K562 (cell line): ENCODE measurements at regions not wholly inside any gene's neighbourhood (a gene's known extent, or its start where the extent isn't known, plus 50 kb on each side); places are given as distances from the start of the nearest gene placed in this dataset.

Experiments
- ATAC-seq: fragments of 200-7000 bp; cut with Tn5 transposase; 3 replicates; pipeline ENCODE4 v1.9.1; 2020; ENCODE audit warnings: moderate library complexity
- BruUV-seq: library from RNA; stranded (reverse); fragments of 400-500 nt; replicated peaks from 2 replicates; lab custom pipeline; 2021; lab: Mats Ljungman, UMichigan
- CTCF ChIA-PET: fragments of 300-600 bp; formaldehyde crosslinking; extraction: SDS; loops from one replicate; lab custom pipeline; 2021; ENCODE audit warnings: low intra/inter-chr PET ratio; lab: Yijun Ruan, JAX
- POLR2A ChIA-PET: fragments of 300-600, 350-650 bp; sonication (Branson Sonifier 250); formaldehyde crosslinking; extraction: SDS; loops from one replicate; lab custom pipeline; 2021; ENCODE audit warnings: antibody characterized with exemption, inconsistent platforms; lab: Yijun Ruan, JAX
- DNase-seq, 4 experiments: peaks; one replicate each; pipeline versions ENCODE4 v3.0.0 to v3.0.0-alpha.2; 2011 to 2018; ENCODE audit warnings: low spot score in 3 of 4, mixed read lengths in 3 of 4; ENCODE audit errors: extremely low read depth in 1 of 4
- FAIRE-seq: peaks from 2 replicates; lab custom pipeline; 2011; peaks lifted over from hg19 to GRCh38; lab: Jason Lieb, UNC
- H2AFZ ChIP-seq: 2 replicates; pipeline ENCODE4 v1.6.0; 2011; ENCODE audit warnings: low read depth, low read length, control low read depth, inconsistent platforms
- H3K27ac ChIP-seq: fragments of 200-600 bp; 3 replicates; pipeline ENCODE4 v1.8.0; 2011; ENCODE audit warnings: low read depth, mild to moderate bottlenecking, control low read depth, inconsistent platforms, low read length, moderate library complexity, mixed read lengths; ENCODE audit errors: extremely low read depth
- H3K27me3 ChIP-seq, 2 experiments: fragments of 300-600 bp in 1 of 2; 2 replicates in 1 of 2; 3 replicates in 1 of 2; pipeline versions ENCODE4 v1.6.0 to v1.8.0; 2011; ENCODE audit warnings: inconsistent platforms in 2 of 2, low read length in 2 of 2, mild to moderate bottlenecking in 1 of 2, mixed read lengths in 1 of 2, moderate library complexity in 1 of 2; ENCODE audit not compliant: control insufficient read depth in 2 of 2, insufficient read depth in 2 of 2
- H3K36me3 ChIP-seq: fragments of 300-600 bp; 3 replicates; pipeline ENCODE4 v1.8.0; 2011; ENCODE audit warnings: mild to moderate bottlenecking, low read length, inconsistent platforms; ENCODE audit not compliant: control insufficient read depth, insufficient read depth
- H3K4me1 ChIP-seq, 2 experiments: fragments of 200-600 bp in 1 of 2; replicated peaks in 1 of 2; 2 replicates in 1 of 2; 3 replicates in 1 of 2; pipeline versions ENCODE4 v1.5.1 to v1.8.0; 2011; ENCODE audit warnings: inconsistent platforms in 2 of 2, low read length in 2 of 2, mild to moderate bottlenecking in 1 of 2, mixed read lengths in 1 of 2, moderate library complexity in 1 of 2; ENCODE audit not compliant: control insufficient read depth in 2 of 2, insufficient read depth in 2 of 2
- H3K4me2 ChIP-seq: 2 replicates; pipeline ENCODE4 v1.6.1; 2011; ENCODE audit warnings: low read length, control low read depth, inconsistent platforms, mixed read lengths; ENCODE audit not compliant: insufficient read depth
- H3K4me3 ChIP-seq: fragments of 200-600 bp; sonication (generic), shearing (Covaris generic); 2 replicates; pipeline ENCODE4 v1.5.1; 2016; ENCODE audit warnings: control low read depth, inconsistent platforms
- H3K79me2 ChIP-seq: fragments of 200-600 bp; 3 replicates; pipeline ENCODE4 v1.8.0; 2011; ENCODE audit warnings: low read length, inconsistent platforms; ENCODE audit not compliant: control insufficient read depth, insufficient read depth
- H3K9ac ChIP-seq, 2 experiments: 2 replicates each; pipeline versions ENCODE4 v1.6.0 to v1.6.1; 2011; ENCODE audit warnings: low read depth in 2 of 2, low read length in 2 of 2, control low read depth in 1 of 2, inconsistent platforms in 1 of 2, mild to moderate bottlenecking in 1 of 2, mixed read lengths in 1 of 2; ENCODE audit not compliant: insufficient read depth in 1 of 2
- H3K9me1 ChIP-seq: one replicate; pipeline ENCODE4 v1.6.0; 2011; ENCODE audit warnings: inconsistent platforms, mild to moderate bottlenecking, low read length, moderate library complexity; ENCODE audit not compliant: control insufficient read depth, insufficient read depth
- H3K9me3 ChIP-seq: replicated peaks from 2 replicates; pipeline ENCODE4 v1.5.1; 2011; ENCODE audit warnings: low read depth, low read length, inconsistent platforms; ENCODE audit not compliant: control insufficient read depth, insufficient read depth
- H4K20me1 ChIP-seq: replicated peaks from 2 replicates; pipeline ENCODE4 v1.6.1; 2011; ENCODE audit warnings: low read length, inconsistent platforms, mixed read lengths; ENCODE audit not compliant: control insufficient read depth, insufficient read depth
- MNT ChIP-seq, 2 experiments: fragments of 450-650 bp; conservative IDR thresholded peaks; 2 replicates each; pipeline ENCODE4 v1.6.1; 2017; ENCODE audit warnings: mild to moderate bottlenecking in 2 of 2, moderate library complexity in 2 of 2
- NR2C1 ChIP-seq, 2 experiments: fragments of 450-650 bp; IDR thresholded peaks; 2 replicates each; pipeline ENCODE4 v1.6.1; 2017; ENCODE audit warnings: mild to moderate bottlenecking in 2 of 2, antibody characterized with exemption in 1 of 2, inconsistent platforms in 1 of 2, missing compliant biosample characterization in 1 of 2, missing genetic modification characterization in 1 of 2
- NUFIP1 ChIP-seq: fragments of 450-650 bp; IDR thresholded peaks from 2 replicates; pipeline ENCODE4 v1.6.1; 2018; ENCODE audit not compliant: partially characterized antibody
- SMC3 ChIP-seq: conservative IDR thresholded peaks from 2 replicates; pipeline ENCODE4 v1.6.1; 2011; ENCODE audit warnings: low read depth, low read length, improper control_type of control experiment; ENCODE audit not compliant: insufficient read depth
- ZNF121 ChIP-seq: sonication (generic); formaldehyde crosslinking; conservative IDR thresholded peaks from 2 replicates; pipeline ENCODE4 v1.8.0; 2022; ENCODE audit warnings: missing genetic modification reagents
- WGBS: fragments of 100-300 bp; shearing (Covaris generic); methylation state at CpG from one replicate; pipeline ENCODE4 v1.1.6; 2016; ENCODE audit warnings: low coverage, mixed read lengths; ENCODE audit not compliant: insufficient coverage; ENCODE audit errors: missing lambda C conversion rate; 5-methylcytosine and 5-hydroxymethylcytosine counted together
- in situ Hi-C: fragments of 300-500 bp; cut with MboI; formaldehyde crosslinking; loops from 4 replicates; pipeline ENCODE4 v1.15.0; 2018; ENCODE audit warnings: inconsistent platforms, mixed read lengths
- intact Hi-C: fragments of 100-400 bp; cut with micrococcal nuclease; formaldehyde crosslinking; loops from 2 replicates; pipeline ENCODE4 v1.14.2; 2022
- TF ChIP-seq, protein P1 (sequence below): IDR thresholded peaks from 2 replicates; pipeline ENCODE4 v1.6.1; 2011; ENCODE audit not compliant: insufficient read length; ENCODE audit errors: extremely low read depth
- TF ChIP-seq, protein P2 (sequence below), 2 experiments: IDR thresholded peaks; 2 replicates each; pipeline ENCODE4 v1.6.1; 2012; ENCODE audit warnings: improper control_type of control experiment in 2 of 2, low read depth in 2 of 2, low read length in 2 of 2, borderline replicate concordance in 1 of 2
- TF ChIP-seq, protein P3 (sequence below): fragments of 450-650 bp; IDR thresholded peaks from 2 replicates; pipeline ENCODE4 v1.6.1; 2016
- TF ChIP-seq, protein P4 (sequence below): sonication (generic); formaldehyde crosslinking; IDR thresholded peaks from 2 replicates; pipeline ENCODE4 v1.4.0; 2020; ENCODE audit warnings: mild to moderate bottlenecking, missing genetic modification reagents

GRCh38 chr16:62254847-62255246 is 218.6 kb upstream of the CDH8 start (continued):
- TF ChIP-seq, protein P1, sequence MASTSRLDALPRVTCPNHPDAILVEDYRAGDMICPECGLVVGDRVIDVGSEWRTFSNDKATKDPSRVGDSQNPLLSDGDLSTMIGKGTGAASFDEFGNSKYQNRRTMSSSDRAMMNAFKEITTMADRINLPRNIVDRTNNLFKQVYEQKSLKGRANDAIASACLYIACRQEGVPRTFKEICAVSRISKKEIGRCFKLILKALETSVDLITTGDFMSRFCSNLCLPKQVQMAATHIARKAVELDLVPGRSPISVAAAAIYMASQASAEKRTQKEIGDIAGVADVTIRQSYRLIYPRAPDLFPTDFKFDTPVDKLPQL, result no peak

DNA sequence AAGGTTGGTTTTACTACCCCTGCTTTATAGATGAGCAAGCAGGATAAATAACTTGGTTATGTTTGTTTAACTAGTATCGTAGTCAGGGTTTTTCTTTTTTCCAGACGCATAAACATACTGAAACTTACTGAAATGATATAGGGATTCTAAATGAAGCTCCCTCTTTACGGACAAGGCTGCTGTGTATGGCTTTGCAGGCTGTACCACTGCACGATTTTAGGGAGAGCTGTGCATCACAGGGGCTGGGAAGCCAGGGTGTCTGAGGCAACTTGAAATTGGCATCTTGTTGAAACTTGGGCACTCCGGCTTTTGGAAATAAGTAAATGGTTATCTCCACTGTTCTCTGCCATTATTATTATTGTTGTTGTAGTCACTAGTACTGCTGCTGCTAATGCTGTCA is 218.1 kb upstream of the CDH8 start:
- intact Hi-C loops, result no loop called here
- TF ChIP-seq ZNF121 (CRISPR knock-in tag), result no peak
- TF ChIP-seq NR2C1 (IDR thresholded peaks at IDR 0.05), result no peak
- TF ChIP-seq NR2C1 (tag; IDR thresholded peaks at IDR 0.05), result no peak
- TF ChIP-seq SMC3, result no peak
- TF ChIP-seq, protein P2, sequence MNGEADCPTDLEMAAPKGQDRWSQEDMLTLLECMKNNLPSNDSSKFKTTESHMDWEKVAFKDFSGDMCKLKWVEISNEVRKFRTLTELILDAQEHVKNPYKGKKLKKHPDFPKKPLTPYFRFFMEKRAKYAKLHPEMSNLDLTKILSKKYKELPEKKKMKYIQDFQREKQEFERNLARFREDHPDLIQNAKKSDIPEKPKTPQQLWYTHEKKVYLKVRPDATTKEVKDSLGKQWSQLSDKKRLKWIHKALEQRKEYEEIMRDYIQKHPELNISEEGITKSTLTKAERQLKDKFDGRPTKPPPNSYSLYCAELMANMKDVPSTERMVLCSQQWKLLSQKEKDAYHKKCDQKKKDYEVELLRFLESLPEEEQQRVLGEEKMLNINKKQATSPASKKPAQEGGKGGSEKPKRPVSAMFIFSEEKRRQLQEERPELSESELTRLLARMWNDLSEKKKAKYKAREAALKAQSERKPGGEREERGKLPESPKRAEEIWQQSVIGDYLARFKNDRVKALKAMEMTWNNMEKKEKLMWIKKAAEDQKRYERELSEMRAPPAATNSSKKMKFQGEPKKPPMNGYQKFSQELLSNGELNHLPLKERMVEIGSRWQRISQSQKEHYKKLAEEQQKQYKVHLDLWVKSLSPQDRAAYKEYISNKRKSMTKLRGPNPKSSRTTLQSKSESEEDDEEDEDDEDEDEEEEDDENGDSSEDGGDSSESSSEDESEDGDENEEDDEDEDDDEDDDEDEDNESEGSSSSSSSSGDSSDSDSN (IDR thresholded peaks at IDR 0.05; ENCODE audit: borderline replicate concordance in 1 of 2, low read depth in 2 of 2, low read length in 2 of 2), result no peak
- no peak for TF ChIP-seq MNT (conservative IDR thresholded peaks at IDR 0.05)
- TF ChIP-seq, protein P3, sequence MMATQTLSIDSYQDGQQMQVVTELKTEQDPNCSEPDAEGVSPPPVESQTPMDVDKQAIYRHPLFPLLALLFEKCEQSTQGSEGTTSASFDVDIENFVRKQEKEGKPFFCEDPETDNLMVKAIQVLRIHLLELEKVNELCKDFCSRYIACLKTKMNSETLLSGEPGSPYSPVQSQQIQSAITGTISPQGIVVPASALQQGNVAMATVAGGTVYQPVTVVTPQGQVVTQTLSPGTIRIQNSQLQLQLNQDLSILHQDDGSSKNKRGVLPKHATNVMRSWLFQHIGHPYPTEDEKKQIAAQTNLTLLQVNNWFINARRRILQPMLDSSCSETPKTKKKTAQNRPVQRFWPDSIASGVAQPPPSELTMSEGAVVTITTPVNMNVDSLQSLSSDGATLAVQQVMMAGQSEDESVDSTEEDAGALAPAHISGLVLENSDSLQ, result no peak
- no peak for TF ChIP-seq NUFIP1
- TF ChIP-seq, protein P4, sequence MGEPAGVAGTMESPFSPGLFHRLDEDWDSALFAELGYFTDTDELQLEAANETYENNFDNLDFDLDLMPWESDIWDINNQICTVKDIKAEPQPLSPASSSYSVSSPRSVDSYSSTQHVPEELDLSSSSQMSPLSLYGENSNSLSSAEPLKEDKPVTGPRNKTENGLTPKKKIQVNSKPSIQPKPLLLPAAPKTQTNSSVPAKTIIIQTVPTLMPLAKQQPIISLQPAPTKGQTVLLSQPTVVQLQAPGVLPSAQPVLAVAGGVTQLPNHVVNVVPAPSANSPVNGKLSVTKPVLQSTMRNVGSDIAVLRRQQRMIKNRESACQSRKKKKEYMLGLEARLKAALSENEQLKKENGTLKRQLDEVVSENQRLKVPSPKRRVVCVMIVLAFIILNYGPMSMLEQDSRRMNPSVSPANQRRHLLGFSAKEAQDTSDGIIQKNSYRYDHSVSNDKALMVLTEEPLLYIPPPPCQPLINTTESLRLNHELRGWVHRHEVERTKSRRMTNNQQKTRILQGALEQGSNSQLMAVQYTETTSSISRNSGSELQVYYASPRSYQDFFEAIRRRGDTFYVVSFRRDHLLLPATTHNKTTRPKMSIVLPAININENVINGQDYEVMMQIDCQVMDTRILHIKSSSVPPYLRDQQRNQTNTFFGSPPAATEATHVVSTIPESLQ (CRISPR knock-in tag), result no peak

More for the DNA sequence above, 218.1 kb upstream of the CDH8 start:
- H3K36me3 ChIP-seq, result no peaks in the 10 kb centered on the region
- H3K79me2 ChIP-seq, result no peaks in the 10 kb centered on the region
- no peak for FAIRE-seq
- WGBS, result 0% methylated on average over 5 of the region's 5 CpGs
- H2AFZ ChIP-seq, result no peak overlapping the region
- H3K9me3 ChIP-seq, result no peaks in the 10 kb centered on the region
- no peaks in the 10 kb centered on the region for H3K27me3 ChIP-seq
- CTCF ChIA-PET, result no interaction called here
- DNase-seq, result no peak
- H3K9ac ChIP-seq, result no peak overlapping the region
- BruUV-seq, result no TSS peak
- POLR2A ChIA-PET, result no interaction called here
- no peak overlapping the region for H3K4me2 ChIP-seq
- no peak for ATAC-seq
- in situ Hi-C loops, result no loop called here
- H4K20me1 ChIP-seq, result no peaks in the 10 kb centered on the region
- no peaks in the 10 kb centered on the region for H3K4me1 ChIP-seq
- H3K9me1 ChIP-seq, result no peaks in the 10 kb centered on the region
- no peak overlapping the region for H3K4me3 ChIP-seq
- H3K27ac ChIP-seq, result no peak overlapping the region
